ENCODE measurements at regions not wholly inside any gene's neighbourhood (a gene's known extent, or its start where the extent isn't known, plus 50 kb on each side); places are given as distances from the start of the nearest gene placed in this dataset.
"Not testable (repeated sequence)": the region's sequence is repeated elsewhere in the genome, so short reads cannot be mapped to it uniquely, and the experiment has no call there.

- DNase-seq = peak; percentile 70 to 83
Measured at GRCh38 chr7:82559193-82559805, 115.7 kb upstream of the CACNA2D1 start.

GRCh38 chr7:82549616-82550285 is 106.2 kb upstream of the CACNA2D1 start:
- no peak for DNase-seq

- DNase-seq = no peak
Measured at GRCh38 chr7:82548141-82548688, 104.6 kb upstream of the CACNA2D1 start.

- DNase-seq = no peak
Measured at GRCh38 chr7:82542665-82543064, 99.1 kb upstream of the CACNA2D1 start.

GRCh38 chr7:82539969-82540368 is 96.4 kb upstream of the CACNA2D1 start:
- peak; percentile 21 to 27 for DNase-seq

- DNase-seq = no peak
Measured at GRCh38 chr7:82534684-82535083, 91.1 kb upstream of the CACNA2D1 start.

GRCh38 chr7:82530361-82530760 is 86.8 kb upstream of the CACNA2D1 start:
- no peak for DNase-seq

GRCh38 chr7:82528577-82529310 is 85.2 kb upstream of the CACNA2D1 start:
- no peak for DNase-seq

GRCh38 chr7:82527851-82528250 is 84.3 kb upstream of the CACNA2D1 start:
- no peak for DNase-seq

- no peak for DNase-seq
Measured at GRCh38 chr7:82521906-82522445, 78.4 kb upstream of the CACNA2D1 start.

GRCh38 chr7:82517050-82517449 is 73.5 kb upstream of the CACNA2D1 start:
- DNase-seq = no peak

GRCh38 chr7:82511542-82511941 is 68.0 kb upstream of the CACNA2D1 start:
- no peak for DNase-seq

GRCh38 chr7:82507976-82508677 is 64.5 kb upstream of the CACNA2D1 start:
- DNase-seq = peak; percentile 57 to 61

GRCh38 chr7:82507365-82507975 is 63.9 kb upstream of the CACNA2D1 start:
- no peak for DNase-seq

- DNase-seq = no peak
Measured at GRCh38 chr7:82506702-82507101, 63.1 kb upstream of the CACNA2D1 start.

GRCh38 chr7:82506208-82506607 is 62.6 kb upstream of the CACNA2D1 start:
- DNase-seq = no peak

GRCh38 chr7:82501346-82501745 is 57.8 kb upstream of the CACNA2D1 start:
- DNase-seq = no peak

GRCh38 chr7:82499546-82499945 is 56.0 kb upstream of the CACNA2D1 start:
- not testable (repeated sequence) for DNase-seq

- no peak for DNase-seq
Measured at GRCh38 chr7:82494420-82494819, 50.8 kb upstream of the CACNA2D1 start.
